H4 (cell line): ENCODE measurements at regions not wholly inside any gene's neighbourhood (a gene's known extent, or its start where the extent isn't known, plus 50 kb on each side); places are given as distances from the start of the nearest gene placed in this dataset.

Source experiments
- DNase-seq: peaks from one replicate; pipeline ENCODE4 v3.0.0-alpha.2; 2015; ENCODE audit warnings: low spot score

- DNase-seq, result no peak
Measured at GRCh38 chr7:123260428-123260960, 60.7 kb upstream of the SLC13A1 start.

DNA sequence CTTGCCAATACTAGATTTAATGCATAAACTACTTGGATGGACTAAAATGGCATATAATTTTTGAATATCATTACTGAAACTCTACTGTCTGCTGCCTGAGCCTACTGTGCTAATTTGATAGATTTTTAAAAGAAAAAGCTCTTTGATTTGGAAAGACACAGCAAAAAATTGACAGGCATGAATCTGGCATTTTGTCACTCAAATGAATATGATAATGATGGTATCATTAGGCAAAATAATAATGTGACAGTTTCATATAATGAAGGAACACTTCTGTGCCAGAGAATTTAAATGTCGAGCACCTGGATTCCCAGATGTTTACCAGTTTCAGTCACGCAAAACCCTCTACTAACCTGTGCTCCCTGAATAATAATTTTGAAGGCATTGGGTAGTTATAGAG is 60.0 kb upstream of the SLC13A1 start:
- no peak for DNase-seq
